Left ventricle myocardium inferior (tissue), 1 donor: ENCODE measurements at regions not wholly inside any gene's neighbourhood (a gene's known extent, or its start where the extent isn't known, plus 50 kb on each side); places are given as distances from the start of the nearest gene placed in this dataset.

Source experiments
- DNase-seq: peaks from one replicate; pipeline ENCODE4 v3.0.0-alpha.2; 2020
- H3K27ac ChIP-seq: fragments of 200-600 bp; replicated peaks from 2 replicates; pipeline ENCODE4 v1.8.0; 2021
- H3K27me3 ChIP-seq: fragments of 200-600 bp; 2 replicates; pipeline ENCODE4 v1.8.0; 2021; ENCODE audit warnings: low read depth
- H3K36me3 ChIP-seq: fragments of 200-600 bp; 2 replicates; pipeline ENCODE4 v1.8.0; 2021
- H3K4me1 ChIP-seq: fragments of 200-600 bp; 2 replicates; pipeline ENCODE4 v1.8.0; 2021
- H3K4me3 ChIP-seq: fragments of 200-600 bp; 2 replicates; pipeline ENCODE4 v1.8.0; 2021; ENCODE audit warnings: mild to moderate bottlenecking, moderate library complexity
- H3K9me3 ChIP-seq: fragments of 200-600 bp; replicated peaks from 2 replicates; pipeline ENCODE4 v1.8.0; 2021
- CTCF ChIP-seq: fragments of 200-600 bp; IDR thresholded peaks from 2 replicates; pipeline ENCODE4 v1.8.0; 2021; ENCODE audit warnings: antibody characterized with exemption, mild to moderate bottlenecking, borderline replicate concordance
- intact Hi-C: fragments of 100-400 bp; cut with micrococcal nuclease; formaldehyde crosslinking; loops from one replicate; pipeline ENCODE4 v1.11.0; 2022
- donor health status: DM: no; HTN: yes; CAD: no; lungs with severe emphysema.

GRCh38 chr12:24325331-24325730, 375.9 kb upstream of the SOX5 start:
- no peak for DNase-seq
- no peaks in the 10 kb centered on the region for H3K27me3 ChIP-seq
- H3K27ac ChIP-seq: no peak overlapping the region
- no peaks in the 10 kb centered on the region for H3K4me1 ChIP-seq
- intact Hi-C loops: no loop called here
- H3K36me3 ChIP-seq: no peaks in the 10 kb centered on the region
- no peak overlapping the region for H3K4me3 ChIP-seq
- no peaks in the 10 kb centered on the region for H3K9me3 ChIP-seq
- TF ChIP-seq CTCF: no peak

- H3K9me3 ChIP-seq: no peaks in the 10 kb centered on the region
- no peaks in the 10 kb centered on the region for H3K36me3 ChIP-seq
- no peak overlapping the region for H3K27ac ChIP-seq
- no peak overlapping the region for H3K4me3 ChIP-seq
- H3K27me3 ChIP-seq: no peaks in the 10 kb centered on the region
- H3K4me1 ChIP-seq: no peaks in the 10 kb centered on the region
- no peak for TF ChIP-seq CTCF
- intact Hi-C loops: no loop called here
- DNase-seq: no peak
These were observed 358.4 kb upstream of the SOX5 start for GRCh38 chr12:24307716-24308335.

GRCh38 chr12:24307153-24307552, 357.7 kb upstream of the SOX5 start:
- no peak for TF ChIP-seq CTCF
- no peak overlapping the region for H3K27ac ChIP-seq
- intact Hi-C loops: no loop called here

GRCh38 chr12:24306001-24306400, 356.5 kb upstream of the SOX5 start:
- Histone ChIP-seq H3K27me3 (no peaks in the 10 kb centered on the region), H3K36me3 (no peaks in the 10 kb centered on the region), H3K9me3 (no peaks in the 10 kb centered on the region), H3K4me1 (no peaks in the 10 kb centered on the region), H3K4me3 (no peak overlapping the region), H3K27ac (no peak overlapping the region)
- DNase-seq: no peak
- intact Hi-C loops: no loop called here
- no peak for TF ChIP-seq CTCF

More at GRCh38 chr12:24307153-24307552, 357.7 kb upstream of the SOX5 start:
- DNase-seq: no peak
- Histone ChIP-seq H3K4me1 (no peaks in the 10 kb centered on the region), H3K9me3 (no peaks in the 10 kb centered on the region), H3K27me3 (no peaks in the 10 kb centered on the region), H3K36me3 (no peaks in the 10 kb centered on the region), H3K4me3 (no peak overlapping the region)

- no peak for DNase-seq
- intact Hi-C loops: no loop called here
- TF ChIP-seq CTCF: no peak
These were observed 354.8 kb upstream of the SOX5 start for GRCh38 chr12:24304285-24304684.

GRCh38 chr12:24302708-24303107, 353.2 kb upstream of the SOX5 start:
- DNase-seq: no peak
- Histone ChIP-seq H3K4me3 (no peak overlapping the region), H3K27ac (no peak overlapping the region), H3K27me3 (no peaks in the 10 kb centered on the region), H3K4me1 (no peaks in the 10 kb centered on the region), H3K36me3 (no peaks in the 10 kb centered on the region), H3K9me3 (no peaks in the 10 kb centered on the region)
- intact Hi-C loops: no loop called here
- no peak for TF ChIP-seq CTCF

More at GRCh38 chr12:24304285-24304684, 354.8 kb upstream of the SOX5 start:
- H3K9me3 ChIP-seq: no peaks in the 10 kb centered on the region
- H3K36me3 ChIP-seq: no peaks in the 10 kb centered on the region
- H3K4me1 ChIP-seq: no peaks in the 10 kb centered on the region
- no peaks in the 10 kb centered on the region for H3K27me3 ChIP-seq
- no peak overlapping the region for H3K27ac ChIP-seq
- H3K4me3 ChIP-seq: no peak overlapping the region
